D721Med (cell line): ENCODE measurements at regions not wholly inside any gene's neighbourhood (a gene's known extent, or its start where the extent isn't known, plus 50 kb on each side); places are given as distances from the start of the nearest gene placed in this dataset.

Experiments
- DNase-seq: peaks from one replicate; pipeline ENCODE4 v3.0.0; 2011; ENCODE audit warnings: low spot score; ENCODE audit not compliant: insufficient read length
- FAIRE-seq: peaks from 2 replicates; lab custom pipeline; 2011; peaks lifted over from hg19 to GRCh38; lab: Jason Lieb, UNC
- CTCF ChIP-seq: IDR thresholded peaks from 2 replicates; pipeline ENCODE4 v1.5.1; 2012; ENCODE audit warnings: mild to moderate bottlenecking, control low read depth; ENCODE audit not compliant: insufficient read depth; ENCODE audit errors: missing control alignments

- no peak for DNase-seq
- FAIRE-seq: no peak
- no peak for TF ChIP-seq CTCF
Measured at GRCh38 chr1:83691953-83692500, 306.9 kb downstream of the TTLL7 start.

- DNase-seq (no peak), FAIRE-seq (no peak)
- TF ChIP-seq CTCF: no peak
Measured at GRCh38 chr1:83689921-83690868, 308.7 kb downstream of the TTLL7 start.

- DNase-seq (no peak), FAIRE-seq (no peak)
- TF ChIP-seq CTCF: no peak
Measured at GRCh38 chr1:83682132-83682531, 316.8 kb downstream of the TTLL7 start.

- TF ChIP-seq CTCF: no peak
- DNase-seq (no peak), FAIRE-seq (no peak)
Measured at GRCh38 chr1:83676106-83676505, 322.8 kb downstream of the TTLL7 start.

GRCh38 chr1:83673312-83673711 lies 325.6 kb downstream of the TTLL7 start:
- no peak for TF ChIP-seq CTCF

GRCh38 chr1:83671586-83671985 lies 327.3 kb downstream of the TTLL7 start:
- FAIRE-seq (no peak), DNase-seq (no peak)

More at GRCh38 chr1:83673312-83673711, 325.6 kb downstream of the TTLL7 start:
- FAIRE-seq (no peak), DNase-seq (no peak)

More at GRCh38 chr1:83671586-83671985, 327.3 kb downstream of the TTLL7 start:
- TF ChIP-seq CTCF: no peak
